Glutamatergic neuron (in vitro differentiated cells): ENCODE measurements at regions not wholly inside any gene's neighbourhood (a gene's known extent, or its start where the extent isn't known, plus 50 kb on each side); places are given as distances from the start of the nearest gene placed in this dataset.
"Not testable (repeated sequence)": the region's sequence is repeated elsewhere in the genome, so short reads cannot be mapped to it uniquely, and the experiment has no call there.

ENCODE experiments used
- DNase-seq: peaks from one replicate; pipeline ENCODE4 v3.0.0; 2022
- H3K27ac Mint-ChIP-seq: one replicate; pipeline ENCODE4 v1.8.0; 2020; ENCODE audit warnings: mild to moderate bottlenecking, mixed read lengths, inconsistent platforms; ENCODE audit not compliant: unreplicated experiment
- H3K27me3 Mint-ChIP-seq: one replicate; pipeline ENCODE4 v1.8.0; 2020; ENCODE audit warnings: mild to moderate bottlenecking, moderate library complexity, mixed read lengths, inconsistent platforms; ENCODE audit not compliant: unreplicated experiment
- H3K36me3 Mint-ChIP-seq: one replicate; pipeline ENCODE4 v1.8.0; 2020; ENCODE audit warnings: mild to moderate bottlenecking, mixed read lengths, inconsistent platforms; ENCODE audit not compliant: unreplicated experiment
- H3K4me1 Mint-ChIP-seq: one replicate; pipeline ENCODE4 v1.8.0; 2020; ENCODE audit warnings: mild to moderate bottlenecking, low read depth, mixed read lengths, inconsistent platforms; ENCODE audit not compliant: unreplicated experiment
- H3K4me3 Mint-ChIP-seq: one replicate; pipeline ENCODE4 v1.8.0; 2020; ENCODE audit warnings: mild to moderate bottlenecking, mixed read lengths, inconsistent platforms; ENCODE audit not compliant: unreplicated experiment
- H3K9me3 Mint-ChIP-seq: one replicate; pipeline ENCODE4 v1.8.0; 2020; ENCODE audit warnings: mild to moderate bottlenecking, moderate library complexity, mixed read lengths, inconsistent platforms; ENCODE audit not compliant: unreplicated experiment
- TF ChIP-seq, protein P1 (sequence below): fragments of 200-600 bp; sonication (generic); IDR thresholded peaks from one replicate; pipeline ENCODE4 v1.5.0; 2021; ENCODE audit not compliant: partially characterized antibody, unreplicated experiment

DNA sequence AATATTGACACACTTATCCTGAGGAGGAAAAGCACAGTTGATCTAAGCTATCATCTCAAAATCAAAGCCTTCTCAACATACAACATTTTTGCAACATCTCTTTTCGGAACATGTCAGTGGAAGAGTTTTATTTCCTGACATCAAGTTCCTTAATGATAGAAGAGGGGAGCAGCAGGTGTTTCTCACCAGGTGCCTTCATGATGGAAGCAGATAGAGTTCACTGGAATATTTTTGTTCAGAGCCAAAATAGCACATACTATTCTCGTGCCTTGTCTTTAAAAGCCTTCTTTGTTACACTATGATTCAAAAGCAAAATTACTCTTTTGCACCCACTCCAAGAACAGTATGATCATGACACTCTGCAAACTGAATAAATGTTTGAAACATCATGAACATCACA, 176.9 kb upstream of the CCNG1 start:
- Mint-ChIP-seq H3K36me3 (no peaks in the 10 kb centered on the region), H3K27me3 (no peaks in the 10 kb centered on the region), H3K27ac (no peak overlapping the region), H3K4me3 (no peak overlapping the region), H3K4me1 (no peaks in the 10 kb centered on the region), H3K9me3 (no peaks in the 10 kb centered on the region)
- no peak for DNase-seq
- TF ChIP-seq, protein P1, sequence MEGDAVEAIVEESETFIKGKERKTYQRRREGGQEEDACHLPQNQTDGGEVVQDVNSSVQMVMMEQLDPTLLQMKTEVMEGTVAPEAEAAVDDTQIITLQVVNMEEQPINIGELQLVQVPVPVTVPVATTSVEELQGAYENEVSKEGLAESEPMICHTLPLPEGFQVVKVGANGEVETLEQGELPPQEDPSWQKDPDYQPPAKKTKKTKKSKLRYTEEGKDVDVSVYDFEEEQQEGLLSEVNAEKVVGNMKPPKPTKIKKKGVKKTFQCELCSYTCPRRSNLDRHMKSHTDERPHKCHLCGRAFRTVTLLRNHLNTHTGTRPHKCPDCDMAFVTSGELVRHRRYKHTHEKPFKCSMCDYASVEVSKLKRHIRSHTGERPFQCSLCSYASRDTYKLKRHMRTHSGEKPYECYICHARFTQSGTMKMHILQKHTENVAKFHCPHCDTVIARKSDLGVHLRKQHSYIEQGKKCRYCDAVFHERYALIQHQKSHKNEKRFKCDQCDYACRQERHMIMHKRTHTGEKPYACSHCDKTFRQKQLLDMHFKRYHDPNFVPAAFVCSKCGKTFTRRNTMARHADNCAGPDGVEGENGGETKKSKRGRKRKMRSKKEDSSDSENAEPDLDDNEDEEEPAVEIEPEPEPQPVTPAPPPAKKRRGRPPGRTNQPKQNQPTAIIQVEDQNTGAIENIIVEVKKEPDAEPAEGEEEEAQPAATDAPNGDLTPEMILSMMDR, result no peak

GRCh38 chr5:163260961-163261360, 176.4 kb upstream of the CCNG1 start:
- Mint-ChIP-seq H3K27me3 (no peaks in the 10 kb centered on the region), H3K36me3 (no peaks in the 10 kb centered on the region), H3K27ac (no peak overlapping the region)

DNA sequence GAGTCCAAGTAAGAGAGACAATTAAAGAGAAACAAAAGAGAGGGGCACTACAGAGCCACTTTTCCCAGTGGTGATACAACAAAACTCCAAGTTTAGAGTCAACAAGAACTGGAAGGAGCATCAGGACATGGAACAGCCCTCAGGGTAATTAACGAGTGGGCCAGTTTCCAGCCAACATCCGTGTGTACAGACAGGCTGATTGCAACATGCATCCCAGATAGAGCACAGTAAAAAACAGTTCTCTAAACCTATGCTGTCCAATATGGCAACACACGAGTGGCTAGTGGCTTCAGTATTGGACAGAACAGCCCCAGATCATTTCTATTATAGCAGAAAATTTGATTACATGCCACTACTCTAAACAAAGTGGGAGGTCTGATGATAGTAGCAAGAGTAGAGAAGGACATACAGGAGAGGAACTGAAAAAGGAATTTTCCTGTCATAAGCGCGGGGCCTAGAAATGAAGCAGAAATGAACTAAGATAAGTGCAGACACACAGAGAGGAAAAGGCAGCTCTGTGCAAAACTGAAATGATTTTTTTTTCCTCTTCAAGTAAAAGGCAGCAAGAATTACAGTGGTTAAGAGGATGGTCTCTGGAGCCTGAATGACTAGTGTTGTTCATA, 175.6 kb upstream of the CCNG1 start:
- no peak for DNase-seq
- Mint-ChIP-seq H3K9me3 (no peaks in the 10 kb centered on the region), H3K27ac (no peak overlapping the region), H3K4me3 (no peak overlapping the region), H3K36me3 (no peaks in the 10 kb centered on the region), H3K27me3 (no peaks in the 10 kb centered on the region), H3K4me1 (no peaks in the 10 kb centered on the region)
- TF ChIP-seq, protein P1, result no peak

More at GRCh38 chr5:163260961-163261360, 176.4 kb upstream of the CCNG1 start:
- TF ChIP-seq, protein P1, result no peak
- H3K4me1 Mint-ChIP-seq, result no peaks in the 10 kb centered on the region
- no peak overlapping the region for H3K4me3 Mint-ChIP-seq
- DNase-seq, result no peak
- no peaks in the 10 kb centered on the region for H3K9me3 Mint-ChIP-seq

- H3K27ac Mint-ChIP-seq, H3K9me3 Mint-ChIP-seq, DNase-seq, H3K27me3 Mint-ChIP-seq, H3K4me3 Mint-ChIP-seq, H3K36me3 Mint-ChIP-seq, H3K4me1 Mint-ChIP-seq: not testable (repeated sequence)
Measured at GRCh38 chr5:163266249-163266648, 171.1 kb upstream of the CCNG1 start.

DNA sequence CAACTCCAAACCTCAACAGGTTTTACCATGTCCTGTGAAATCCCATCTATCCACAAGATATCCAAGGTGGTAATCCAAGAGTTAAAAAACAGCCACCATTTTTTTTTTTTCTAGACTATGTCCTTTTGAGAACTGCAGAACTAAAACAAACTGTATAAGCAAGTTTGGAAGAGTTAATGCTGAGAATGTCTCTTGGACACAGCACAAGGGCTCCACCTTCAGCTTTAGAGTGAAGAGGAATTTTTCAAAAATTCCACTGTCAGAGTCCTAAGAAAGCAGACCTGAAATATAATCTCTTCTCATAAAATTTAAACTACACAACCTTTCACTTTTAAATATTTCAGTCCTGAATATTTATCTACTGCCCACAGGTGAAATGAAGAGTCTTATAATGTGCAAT, 167.8 kb upstream of the CCNG1 start:
- H3K9me3 Mint-ChIP-seq, result no peaks in the 10 kb centered on the region
- H3K36me3 Mint-ChIP-seq, result no peaks in the 10 kb centered on the region
- H3K4me3 Mint-ChIP-seq, result no peak overlapping the region
- DNase-seq, result no peak
- no peaks in the 10 kb centered on the region for H3K4me1 Mint-ChIP-seq
- no peaks in the 10 kb centered on the region for H3K27me3 Mint-ChIP-seq
- H3K27ac Mint-ChIP-seq, result no peak overlapping the region
- TF ChIP-seq, protein P1, result no peak
